ENCODE measurements at regions not wholly inside any gene's neighbourhood (a gene's known extent, or its start where the extent isn't known, plus 50 kb on each side); places are given as distances from the start of the nearest gene placed in this dataset.
"Not testable (repeated sequence)": the region's sequence is repeated elsewhere in the genome, so short reads cannot be mapped to it uniquely, and the experiment has no call there.

- Histone ChIP-seq H3K4me3 (no peak overlapping the region), H3K4me1 (peaks cover 18% of the 10 kb centered on the region), H3K36me3 (no peaks in the 10 kb centered on the region), H3K27ac (no peak overlapping the region), H3K27me3 (ENCODE audit: low read depth) (no peaks in the 10 kb centered on the region), H3K9me3 (no peaks in the 10 kb centered on the region)
- intact Hi-C loops (cut with DNase I): no loop called here
- DNase-seq (no peak), ATAC-seq (no peak)
- no peak for TF ChIP-seq CTCF (IDR thresholded peaks at IDR 0.05)
Observed at GRCh38 chr22:40094485-40094884, 83.2 kb upstream of the TNRC6B start.

GRCh38 chr22:40099887-40100286 is 77.8 kb upstream of the TNRC6B start:
- H3K36me3 ChIP-seq; H3K27me3 ChIP-seq (ENCODE audit: low read depth); H3K9me3 ChIP-seq; intact Hi-C loops (cut with DNase I); H3K4me1 ChIP-seq; ATAC-seq; DNase-seq; H3K27ac ChIP-seq; H3K4me3 ChIP-seq: not testable (repeated sequence)

- Histone ChIP-seq H3K27ac (no peak overlapping the region), H3K9me3 (no peaks in the 10 kb centered on the region), H3K4me3 (no peak overlapping the region), H3K4me1 (peaks cover 24% of the 10 kb centered on the region), H3K27me3 (ENCODE audit: low read depth) (no peaks in the 10 kb centered on the region), H3K36me3 (no peaks in the 10 kb centered on the region)
- intact Hi-C loops (cut with DNase I): no loop called here
- DNase-seq (no peak), ATAC-seq (no peak)
- no peak for TF ChIP-seq CTCF (IDR thresholded peaks at IDR 0.05)
Observed at GRCh38 chr22:40105755-40106154, 72.0 kb upstream of the TNRC6B start.

GRCh38 chr22:40107244-40107643 is 70.5 kb upstream of the TNRC6B start:
- TF ChIP-seq CTCF (IDR thresholded peaks at IDR 0.05): no peak
- peak overlapping the region; percentile 25 for H3K27ac ChIP-seq
- intact Hi-C loops (cut with DNase I): no loop called here
- ATAC-seq (no peak), DNase-seq (no peak)
- peaks cover 27% of the 10 kb centered on the region for H3K4me1 ChIP-seq
- no peaks in the 10 kb centered on the region for H3K36me3 ChIP-seq
- peak overlapping the region; percentile 35 for H3K4me3 ChIP-seq
- no peaks in the 10 kb centered on the region for H3K27me3 ChIP-seq (ENCODE audit: low read depth)
- no peaks in the 10 kb centered on the region for H3K9me3 ChIP-seq

- no peaks in the 10 kb centered on the region for H3K27me3 ChIP-seq (ENCODE audit: low read depth)
- peak overlapping the region; percentile 25 for H3K27ac ChIP-seq
- peak overlapping the region; percentile 35 for H3K4me3 ChIP-seq
- H3K9me3 ChIP-seq: no peaks in the 10 kb centered on the region
- DNase-seq (no peak), ATAC-seq (peak; percentile 57 to 70)
- H3K4me1 ChIP-seq: peaks cover 27% of the 10 kb centered on the region
- intact Hi-C loops (cut with DNase I): no loop called here
- H3K36me3 ChIP-seq: no peaks in the 10 kb centered on the region
- TF ChIP-seq CTCF (IDR thresholded peaks at IDR 0.05): no peak
Observed at GRCh38 chr22:40107851-40108378, 69.8 kb upstream of the TNRC6B start.

GRCh38 chr22:40108396-40108795 is 69.3 kb upstream of the TNRC6B start:
- intact Hi-C loops (cut with DNase I): no loop called here
- no peaks in the 10 kb centered on the region for H3K9me3 ChIP-seq
- DNase-seq (no peak), ATAC-seq (no peak)
- TF ChIP-seq CTCF (IDR thresholded peaks at IDR 0.05): no peak
- peak overlapping the region; percentile 25 for H3K27ac ChIP-seq
- H3K4me1 ChIP-seq: peaks cover 27% of the 10 kb centered on the region
- H3K4me3 ChIP-seq: peak overlapping the region; percentile 35
- no peaks in the 10 kb centered on the region for H3K27me3 ChIP-seq (ENCODE audit: low read depth)
- no peaks in the 10 kb centered on the region for H3K36me3 ChIP-seq

- H3K27me3 ChIP-seq (ENCODE audit: low read depth); H3K36me3 ChIP-seq; H3K4me3 ChIP-seq; ATAC-seq; H3K9me3 ChIP-seq; DNase-seq; intact Hi-C loops (cut with DNase I); H3K27ac ChIP-seq: not testable (repeated sequence)
- peaks cover 27% of the 10 kb centered on the region for H3K4me1 ChIP-seq
Observed at GRCh38 chr22:40108926-40109325, 68.8 kb upstream of the TNRC6B start.

Data from lower lobe of right lung (tissue), 2 donors.